ENCODE measurements at regions not wholly inside any gene's neighbourhood (a gene's known extent, or its start where the extent isn't known, plus 50 kb on each side); places are given as distances from the start of the nearest gene placed in this dataset.

DNA sequence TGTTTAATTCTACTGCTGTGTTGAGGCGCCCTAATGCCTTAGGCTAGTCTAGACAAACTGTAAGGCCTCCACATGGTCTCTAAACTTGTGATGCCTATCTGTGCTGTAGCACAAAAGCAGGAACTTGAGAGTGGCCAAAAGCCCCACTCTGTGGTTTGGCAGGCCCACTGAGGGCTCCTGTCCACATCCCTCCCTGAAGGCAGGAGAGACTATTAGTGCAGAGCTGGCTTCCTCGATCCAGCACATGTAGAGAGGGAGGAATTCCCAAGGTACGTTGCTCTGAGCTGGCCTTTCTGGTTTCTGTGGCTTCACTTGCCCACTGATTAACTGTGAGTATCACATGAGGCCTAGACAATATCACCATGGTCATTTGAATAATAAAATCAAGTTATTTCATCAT is 90.6 kb downstream of the POLR2M start:
- TF ChIP-seq, protein P1, sequence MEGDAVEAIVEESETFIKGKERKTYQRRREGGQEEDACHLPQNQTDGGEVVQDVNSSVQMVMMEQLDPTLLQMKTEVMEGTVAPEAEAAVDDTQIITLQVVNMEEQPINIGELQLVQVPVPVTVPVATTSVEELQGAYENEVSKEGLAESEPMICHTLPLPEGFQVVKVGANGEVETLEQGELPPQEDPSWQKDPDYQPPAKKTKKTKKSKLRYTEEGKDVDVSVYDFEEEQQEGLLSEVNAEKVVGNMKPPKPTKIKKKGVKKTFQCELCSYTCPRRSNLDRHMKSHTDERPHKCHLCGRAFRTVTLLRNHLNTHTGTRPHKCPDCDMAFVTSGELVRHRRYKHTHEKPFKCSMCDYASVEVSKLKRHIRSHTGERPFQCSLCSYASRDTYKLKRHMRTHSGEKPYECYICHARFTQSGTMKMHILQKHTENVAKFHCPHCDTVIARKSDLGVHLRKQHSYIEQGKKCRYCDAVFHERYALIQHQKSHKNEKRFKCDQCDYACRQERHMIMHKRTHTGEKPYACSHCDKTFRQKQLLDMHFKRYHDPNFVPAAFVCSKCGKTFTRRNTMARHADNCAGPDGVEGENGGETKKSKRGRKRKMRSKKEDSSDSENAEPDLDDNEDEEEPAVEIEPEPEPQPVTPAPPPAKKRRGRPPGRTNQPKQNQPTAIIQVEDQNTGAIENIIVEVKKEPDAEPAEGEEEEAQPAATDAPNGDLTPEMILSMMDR (IDR thresholded peaks at IDR 0.05; ENCODE audit: borderline replicate concordance, extremely low read depth, low read length, poor library complexity, severe bottlenecking): no peak
- no peak for TF ChIP-seq EZH2 (IDR thresholded peaks at IDR 0.05; ENCODE audit: borderline replicate concordance, low read depth, low read length, severe bottlenecking)
